NCI-H2081 (cell line): ENCODE measurements at regions not wholly inside any gene's neighbourhood (a gene's known extent, or its start where the extent isn't known, plus 50 kb on each side); places are given as distances from the start of the nearest gene placed in this dataset.
"Not testable (repeated sequence)": the region's sequence is repeated elsewhere in the genome, so short reads cannot be mapped to it uniquely, and the experiment has no call there.

ENCODE experiments used
- DNase-seq, 2 experiments: peaks; one replicate each; lab custom pipeline; 2025; lab: John Stamatoyannopoulos, UW

GRCh38 chr3:180743813-180744590 lies 64.7 kb upstream of the CCDC39 start:
- DNase-seq: peak; percentile 100

GRCh38 chr3:180747805-180748361 lies 68.6 kb upstream of the CCDC39 start:
- peak; percentile 86 to 93 for DNase-seq

- DNase-seq: peak in 1 of 2 experiments; percentile 22
Measured at GRCh38 chr3:180749322-180749721, 70.0 kb upstream of the CCDC39 start.

GRCh38 chr3:180749796-180750195 lies 70.5 kb upstream of the CCDC39 start:
- no peak for DNase-seq

- DNase-seq: no peak
Measured at GRCh38 chr3:180755556-180755955, 76.3 kb upstream of the CCDC39 start.

- DNase-seq: no peak
Measured at GRCh38 chr3:180762866-180763265, 83.6 kb upstream of the CCDC39 start.

- DNase-seq: no peak
Measured at GRCh38 chr3:180764481-180764880, 85.2 kb upstream of the CCDC39 start.

- no peak for DNase-seq
Measured at GRCh38 chr3:180770639-180771038, 91.3 kb upstream of the CCDC39 start.

GRCh38 chr3:180776433-180776832 lies 97.1 kb upstream of the CCDC39 start:
- DNase-seq: no peak

GRCh38 chr3:180782195-180782984 lies 103.1 kb upstream of the CCDC39 start:
- no peak for DNase-seq

- not testable (repeated sequence) for DNase-seq
Measured at GRCh38 chr3:180786227-180786626, 106.9 kb upstream of the CCDC39 start.

GRCh38 chr3:180789774-180790173 lies 110.5 kb upstream of the CCDC39 start:
- no peak for DNase-seq

- no peak for DNase-seq
Measured at GRCh38 chr3:180798197-180798596, 114.3 kb upstream of the FXR1 start.

- peak; percentile 67 to 71 for DNase-seq
Measured at GRCh38 chr3:180802837-180803236, 109.6 kb upstream of the FXR1 start.

GRCh38 chr3:180804916-180805315 lies 107.6 kb upstream of the FXR1 start:
- peak; percentile 86 to 89 for DNase-seq

- peak in 1 of 2 experiments; percentile 53 for DNase-seq
Measured at GRCh38 chr3:180808823-180809575, 103.5 kb upstream of the FXR1 start.

- no peak for DNase-seq
Measured at GRCh38 chr3:180820400-180820799, 92.1 kb upstream of the FXR1 start.

GRCh38 chr3:180825964-180826363 lies 86.5 kb upstream of the FXR1 start:
- DNase-seq: no peak

- DNase-seq: peak; percentile 53 to 84
Measured at GRCh38 chr3:180827171-180827570, 85.3 kb upstream of the FXR1 start.

- DNase-seq: no peak
Measured at GRCh38 chr3:180828001-180828720, 84.3 kb upstream of the FXR1 start.

GRCh38 chr3:180828723-180829408 lies 83.6 kb upstream of the FXR1 start:
- no peak for DNase-seq
